Neural progenitor cell (in vitro differentiated cells): ENCODE measurements at regions not wholly inside any gene's neighbourhood (a gene's known extent, or its start where the extent isn't known, plus 50 kb on each side); places are given as distances from the start of the nearest gene placed in this dataset.

Experiments
- DNase-seq: peaks from one replicate; pipeline ENCODE4 v3.0.0-alpha.2; 2016; ENCODE audit warnings: low spot score
- H2AFZ ChIP-seq: fragments of 200-600 bp; sonication (generic); replicated peaks from 2 replicates; pipeline ENCODE4 v1.6.1; 2016; ENCODE audit warnings: antibody characterized with exemption
- H3F3A ChIP-seq: fragments of 200-600 bp; sonication (generic); 2 replicates; pipeline ENCODE4 v1.6.1; 2016; ENCODE audit warnings: antibody characterized with exemption, low read depth
- H3K27ac ChIP-seq: fragments of 200-600 bp; sonication (generic); 2 replicates; pipeline ENCODE4 v1.5.1; 2016; ENCODE audit warnings: mild to moderate bottlenecking
- H3K27me3 ChIP-seq: fragments of 200-600 bp; sonication (generic); 2 replicates; pipeline ENCODE4 v1.6.1; 2016; ENCODE audit warnings: mild to moderate bottlenecking, moderate library complexity
- H3K36me3 ChIP-seq: fragments of 200-600 bp; sonication (generic); 2 replicates; pipeline ENCODE4 v1.5.1; 2016
- H3K4me1 ChIP-seq: fragments of 200-600 bp; sonication (generic); 2 replicates; pipeline ENCODE4 v1.6.1; 2016; ENCODE audit warnings: mixed run types
- H3K4me2 ChIP-seq: fragments of 200-600 bp; sonication (generic); 2 replicates; pipeline ENCODE4 v1.6.1; 2016
- H3K4me3 ChIP-seq: fragments of 200-600 bp; sonication (generic); 2 replicates; pipeline ENCODE4 v1.5.1; 2016
- H3K79me2 ChIP-seq: fragments of 200-600 bp; sonication (generic); 2 replicates; pipeline ENCODE4 v1.6.1; 2016; ENCODE audit warnings: low read depth
- H3K9ac ChIP-seq: fragments of 200-600 bp; sonication (generic); 2 replicates; pipeline ENCODE4 v1.6.1; 2016
- H3K9me3 ChIP-seq: fragments of 200-600 bp; sonication (generic); 2 replicates; pipeline ENCODE4 v1.5.1; 2016; ENCODE audit warnings: low read depth
- H4K20me1 ChIP-seq: fragments of 200-600 bp; sonication (generic); 2 replicates; pipeline ENCODE4 v1.6.1; 2016; ENCODE audit warnings: low read depth
- H3K27ac Mint-ChIP-seq: 3 replicates; pipeline ENCODE4 v1.8.0; 2021; ENCODE audit warnings: mixed read lengths
- H3K27me3 Mint-ChIP-seq: 2 replicates; pipeline ENCODE4 v1.8.0; 2022; ENCODE audit warnings: low read depth, mild to moderate bottlenecking, inconsistent platforms, moderate library complexity, mixed read lengths; ENCODE audit not compliant: insufficient read depth
- H3K36me3 Mint-ChIP-seq: 3 replicates; pipeline ENCODE4 v1.8.0; 2021; ENCODE audit warnings: mixed read lengths
- H3K4me1 Mint-ChIP-seq: 3 replicates; pipeline ENCODE4 v1.8.0; 2021; ENCODE audit warnings: mixed read lengths
- H3K4me3 Mint-ChIP-seq: 3 replicates; pipeline ENCODE4 v1.8.0; 2021; ENCODE audit warnings: mild to moderate bottlenecking, moderate library complexity, mixed read lengths
- H3K9me3 Mint-ChIP-seq: 3 replicates; pipeline ENCODE4 v1.8.0; 2020; ENCODE audit warnings: mixed read lengths
- EZH2 ChIP-seq: fragments of 200-600 bp; sonication (generic); IDR thresholded peaks from 2 replicates; pipeline ENCODE4 v1.6.1; 2017; ENCODE audit warnings: antibody characterized with exemption, mild to moderate bottlenecking, moderate library complexity
- EZH2phosphoT487 ChIP-seq: fragments of 200-600 bp; sonication (generic); IDR thresholded peaks from 2 replicates; pipeline ENCODE4 v1.6.1; 2017; ENCODE audit warnings: antibody characterized with exemption
- TF ChIP-seq, protein P1 (sequence below): fragments of 200-600 bp; sonication (generic); IDR thresholded peaks from 2 replicates; pipeline ENCODE4 v1.5.1; 2017; ENCODE audit warnings: antibody characterized with exemption, mild to moderate bottlenecking

DNA sequence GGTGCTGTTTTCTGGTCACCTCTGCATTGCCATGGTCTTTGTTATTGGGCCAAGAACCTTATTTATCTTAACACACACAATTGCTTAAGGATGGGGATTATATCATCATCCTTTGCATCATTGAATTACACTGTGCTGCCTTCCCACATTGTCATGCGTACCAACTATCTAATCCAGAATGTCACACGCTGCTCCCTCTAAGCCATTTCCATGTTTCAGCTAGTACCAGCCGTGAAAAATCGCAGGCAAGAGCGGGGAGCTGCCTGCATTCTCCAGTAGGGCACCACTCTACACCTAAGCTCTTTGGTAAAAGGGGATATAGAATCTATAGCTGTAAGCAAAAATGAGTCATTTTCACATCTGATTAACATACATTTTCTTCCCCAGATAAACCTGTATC, 277.0 kb downstream of the PRL start:
- no peaks in the 10 kb centered on the region for H3K9me3 ChIP-seq
- H3K27me3 Mint-ChIP-seq, result peaks cover 2% of the 10 kb centered on the region
- DNase-seq, result no peak
- peaks cover 15% of the 10 kb centered on the region for H3K36me3 Mint-ChIP-seq
- H3K4me3 Mint-ChIP-seq, result no peak overlapping the region
- no peaks in the 10 kb centered on the region for H3K36me3 ChIP-seq
- no peaks in the 10 kb centered on the region for H3K79me2 ChIP-seq
- H3K27ac Mint-ChIP-seq, result no peak overlapping the region
- H3K4me2 ChIP-seq, result no peak overlapping the region
- H3K4me3 ChIP-seq, result no peak overlapping the region
- no peaks in the 10 kb centered on the region for H3K27me3 ChIP-seq
- peaks cover 7% of the 10 kb centered on the region for H3K9me3 Mint-ChIP-seq
- TF ChIP-seq, protein P1, sequence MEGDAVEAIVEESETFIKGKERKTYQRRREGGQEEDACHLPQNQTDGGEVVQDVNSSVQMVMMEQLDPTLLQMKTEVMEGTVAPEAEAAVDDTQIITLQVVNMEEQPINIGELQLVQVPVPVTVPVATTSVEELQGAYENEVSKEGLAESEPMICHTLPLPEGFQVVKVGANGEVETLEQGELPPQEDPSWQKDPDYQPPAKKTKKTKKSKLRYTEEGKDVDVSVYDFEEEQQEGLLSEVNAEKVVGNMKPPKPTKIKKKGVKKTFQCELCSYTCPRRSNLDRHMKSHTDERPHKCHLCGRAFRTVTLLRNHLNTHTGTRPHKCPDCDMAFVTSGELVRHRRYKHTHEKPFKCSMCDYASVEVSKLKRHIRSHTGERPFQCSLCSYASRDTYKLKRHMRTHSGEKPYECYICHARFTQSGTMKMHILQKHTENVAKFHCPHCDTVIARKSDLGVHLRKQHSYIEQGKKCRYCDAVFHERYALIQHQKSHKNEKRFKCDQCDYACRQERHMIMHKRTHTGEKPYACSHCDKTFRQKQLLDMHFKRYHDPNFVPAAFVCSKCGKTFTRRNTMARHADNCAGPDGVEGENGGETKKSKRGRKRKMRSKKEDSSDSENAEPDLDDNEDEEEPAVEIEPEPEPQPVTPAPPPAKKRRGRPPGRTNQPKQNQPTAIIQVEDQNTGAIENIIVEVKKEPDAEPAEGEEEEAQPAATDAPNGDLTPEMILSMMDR, result no peak
- no peak for TF ChIP-seq EZH2phosphoT487
- peaks cover under 1% of the 10 kb centered on the region for H3K4me1 ChIP-seq
- no peak overlapping the region for H3K9ac ChIP-seq
- H3K27ac ChIP-seq, result no peak overlapping the region
- H3F3A ChIP-seq, result peaks cover 20% of the 10 kb centered on the region
- H2AFZ ChIP-seq, result no peak overlapping the region
- H4K20me1 ChIP-seq, result peaks cover 3% of the 10 kb centered on the region
- H3K4me1 Mint-ChIP-seq, result peaks cover 18% of the 10 kb centered on the region

DNA sequence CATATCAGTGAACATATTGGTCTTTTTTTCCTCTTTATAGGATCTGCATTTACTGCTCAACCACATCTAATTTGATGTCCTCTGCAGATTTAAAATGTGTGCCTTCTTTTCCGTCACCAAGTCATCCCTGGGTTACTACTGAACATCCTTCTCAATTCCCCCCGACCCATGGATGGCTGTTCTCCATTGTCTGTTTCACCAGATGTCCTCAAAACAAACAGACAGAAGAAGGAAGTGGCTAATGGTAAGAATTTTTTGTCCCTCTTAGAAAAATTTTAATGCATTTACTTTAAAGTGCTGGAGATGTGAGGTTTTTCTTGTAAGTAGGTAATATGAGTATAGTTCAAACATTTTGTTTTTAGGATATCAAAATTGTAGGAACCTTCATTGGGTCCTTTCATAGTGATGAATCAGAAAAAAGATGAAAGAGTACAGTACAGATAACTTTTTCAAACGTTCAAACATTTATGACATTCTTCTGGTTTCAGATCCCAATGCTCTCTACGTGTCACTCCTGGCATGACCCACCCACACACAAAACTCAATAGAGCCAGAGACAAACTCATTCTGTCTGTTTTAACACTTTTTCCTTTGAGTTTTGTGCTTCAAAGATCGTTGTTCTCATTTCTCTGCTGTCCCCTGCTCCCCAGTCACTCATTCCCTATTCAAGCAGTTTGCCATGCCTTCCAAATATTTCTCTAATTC, 276.4 kb downstream of the PRL start:
- H3K4me3 Mint-ChIP-seq, result no peak overlapping the region
- Histone ChIP-seq H3K9me3 (no peaks in the 10 kb centered on the region), H3F3A (peaks cover 26% of the 10 kb centered on the region), H3K4me3 (no peak overlapping the region), H3K9ac (no peak overlapping the region), H3K4me2 (no peak overlapping the region), H3K27me3 (no peaks in the 10 kb centered on the region), H3K4me1 (peaks cover 4% of the 10 kb centered on the region), H3K27ac (no peak overlapping the region), H2AFZ (no peak overlapping the region), H3K36me3 (no peaks in the 10 kb centered on the region), H4K20me1 (peaks cover 8% of the 10 kb centered on the region), H3K79me2 (no peaks in the 10 kb centered on the region)
- peaks cover 19% of the 10 kb centered on the region for H3K4me1 Mint-ChIP-seq
- peaks cover under 1% of the 10 kb centered on the region for H3K27me3 Mint-ChIP-seq
- H3K9me3 Mint-ChIP-seq, result peaks cover 7% of the 10 kb centered on the region
- H3K27ac Mint-ChIP-seq, result no peak overlapping the region
- no peak for DNase-seq
- TF ChIP-seq EZH2 (no peak), EZH2phosphoT487 (no peak)
- TF ChIP-seq, protein P1, result no peak
- H3K36me3 Mint-ChIP-seq, result peaks cover 15% of the 10 kb centered on the region

DNA sequence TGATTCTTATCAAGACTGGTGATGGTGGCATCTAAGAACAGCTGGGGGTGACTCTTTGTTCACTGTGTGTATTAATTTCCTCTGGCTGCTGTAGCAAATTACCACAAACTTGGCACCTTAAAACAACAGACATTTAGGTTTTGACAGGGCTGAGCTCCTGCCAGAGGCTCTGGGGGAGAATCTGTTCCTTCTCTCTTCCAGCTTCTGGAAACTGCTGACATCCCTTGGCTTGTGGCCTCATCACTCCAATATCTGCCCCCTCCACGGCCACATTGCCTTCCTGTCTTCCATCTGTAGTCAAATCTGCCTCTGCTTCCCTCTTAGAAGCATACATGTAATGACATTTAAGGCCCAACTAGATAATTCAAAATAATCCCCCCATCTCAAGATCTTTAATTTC, 274.9 kb downstream of the PRL start:
- Histone ChIP-seq H4K20me1 (peaks cover 21% of the 10 kb centered on the region), H3F3A (peaks cover 41% of the 10 kb centered on the region), H3K4me3 (no peak overlapping the region), H3K27ac (no peak overlapping the region), H2AFZ (no peak overlapping the region), H3K79me2 (no peaks in the 10 kb centered on the region), H3K36me3 (no peaks in the 10 kb centered on the region), H3K27me3 (no peaks in the 10 kb centered on the region), H3K9ac (no peak overlapping the region), H3K9me3 (no peaks in the 10 kb centered on the region), H3K4me2 (no peak overlapping the region), H3K4me1 (peaks cover 17% of the 10 kb centered on the region)
- no peak overlapping the region for H3K27ac Mint-ChIP-seq
- H3K27me3 Mint-ChIP-seq, result no peaks in the 10 kb centered on the region
- peaks cover 7% of the 10 kb centered on the region for H3K9me3 Mint-ChIP-seq
- H3K4me1 Mint-ChIP-seq, result peaks cover 33% of the 10 kb centered on the region
- DNase-seq, result no peak
- TF ChIP-seq, protein P1, result no peak
- no peak overlapping the region for H3K4me3 Mint-ChIP-seq
- peaks cover 15% of the 10 kb centered on the region for H3K36me3 Mint-ChIP-seq
